22Rv1 (cell line): ENCODE measurements at regions not wholly inside any gene's neighbourhood (a gene's known extent, or its start where the extent isn't known, plus 50 kb on each side); places are given as distances from the start of the nearest gene placed in this dataset.

Experiments
- CTCF ChIP-seq: fragments of 450-650 bp; IDR thresholded peaks from 2 replicates; pipeline ENCODE4 v1.5.1; 2017; ENCODE audit warnings: mild to moderate bottlenecking
- ZFX ChIP-seq: fragments of 450-650 bp; IDR thresholded peaks from 2 replicates; pipeline ENCODE4 v1.6.1; 2017; ENCODE audit warnings: antibody characterized with exemption, borderline replicate concordance

- TF ChIP-seq CTCF (no peak), ZFX (no peak)
Measured at GRCh38 chr12:98275131-98275475, 240.3 kb upstream of the TMPO start.
